HepG2 (cell line): ENCODE measurements at regions not wholly inside any gene's neighbourhood (a gene's known extent, or its start where the extent isn't known, plus 50 kb on each side); places are given as distances from the start of the nearest gene placed in this dataset.

Experiments used
- DPF2 ChIP-seq: sonication (generic); formaldehyde crosslinking; IDR thresholded peaks from 2 replicates; pipeline ENCODE4 v1.4.0; 2020; ENCODE audit warnings: mild to moderate bottlenecking, low read depth, missing genetic modification reagents, borderline replicate concordance
- MYNN ChIP-seq: sonication (generic); formaldehyde crosslinking; IDR thresholded peaks from 2 replicates; pipeline ENCODE4 v1.4.0; 2020; ENCODE audit warnings: mild to moderate bottlenecking, low read depth, missing genetic modification reagents
- NCOR1 ChIP-seq: fragments of 200-600 bp; sonication (generic); IDR thresholded peaks from 2 replicates; pipeline ENCODE4 v1.7.0; 2017; ENCODE audit warnings: antibody characterized with exemption, low read length, borderline replicate concordance
- NR1H2 ChIP-seq: sonication (generic); formaldehyde crosslinking; IDR thresholded peaks from 2 replicates; pipeline ENCODE4 v1.8.1; 2022; ENCODE audit warnings: low read depth, missing genetic modification reagents, borderline replicate concordance
- NR2F1 ChIP-seq, 2 experiments: fragments of 450-650 bp in 1 of 2; formaldehyde crosslinking in 1 of 2; IDR thresholded peaks; 2 replicates each; pipeline versions ENCODE4 v1.5.0 to v1.6.1; 2016 to 2020; ENCODE audit warnings: mild to moderate bottlenecking in 1 of 2, missing compliant biosample characterization in 1 of 2, missing genetic modification reagents in 1 of 2, moderate library complexity in 1 of 2
- REL ChIP-seq: sonication (generic); formaldehyde crosslinking; conservative IDR thresholded peaks from 2 replicates; pipeline ENCODE4 v1.8.0; 2022; ENCODE audit warnings: mild to moderate bottlenecking, missing genetic modification reagents, moderate library complexity
- SP5 ChIP-seq: IDR thresholded peaks from 2 replicates; pipeline ENCODE4 v1.6.1; 2016; ENCODE audit warnings: low read depth, borderline replicate concordance
- ZBTB33 ChIP-seq: sonication (generic); formaldehyde crosslinking; IDR thresholded peaks from 2 replicates; pipeline ENCODE4 v1.4.0; 2020; ENCODE audit warnings: missing genetic modification reagents
- ZFP82 ChIP-seq: sonication (generic); formaldehyde crosslinking; IDR thresholded peaks from 2 replicates; pipeline ENCODE4 v1.5.1; 2020; ENCODE audit warnings: mild to moderate bottlenecking, missing genetic modification reagents, borderline replicate concordance
- ZMYM2 ChIP-seq: sonication (generic); formaldehyde crosslinking; IDR thresholded peaks from 2 replicates; pipeline ENCODE4 v1.8.0; 2022; ENCODE audit warnings: mild to moderate bottlenecking, missing genetic modification reagents
- ZNF275 ChIP-seq: sonication (generic); formaldehyde crosslinking; IDR thresholded peaks from 2 replicates; pipeline ENCODE4 v1.8.0; 2022; ENCODE audit warnings: missing genetic modification reagents, mild to moderate bottlenecking, inconsistent platforms, borderline replicate concordance
- ZNF317 ChIP-seq: sonication (generic); formaldehyde crosslinking; IDR thresholded peaks from 2 replicates; pipeline ENCODE4 v1.5.0; 2020; ENCODE audit warnings: mild to moderate bottlenecking, missing genetic modification reagents
- ZNF414 ChIP-seq: sonication (generic); formaldehyde crosslinking; IDR thresholded peaks from 2 replicates; pipeline ENCODE4 v1.5.0; 2020; ENCODE audit warnings: missing genetic modification reagents
- ZNF510 ChIP-seq: sonication (generic); formaldehyde crosslinking; IDR thresholded peaks from 2 replicates; pipeline ENCODE4 v1.4.0; 2020; ENCODE audit warnings: low read depth, mild to moderate bottlenecking, missing genetic modification reagents
- ZNF562 ChIP-seq: sonication (generic); formaldehyde crosslinking; IDR thresholded peaks from 2 replicates; pipeline ENCODE4 v1.8.0; 2022; ENCODE audit warnings: missing genetic modification reagents, borderline replicate concordance
- ZNF737 ChIP-seq: sonication (generic); formaldehyde crosslinking; IDR thresholded peaks from 2 replicates; pipeline ENCODE4 v1.5.0; 2020; ENCODE audit warnings: missing genetic modification reagents, mild to moderate bottlenecking, borderline replicate concordance
- ZNF761 ChIP-seq: sonication (generic); formaldehyde crosslinking; conservative IDR thresholded peaks from 2 replicates; pipeline ENCODE4 v1.4.0; 2020; ENCODE audit warnings: mild to moderate bottlenecking, missing genetic modification reagents
- TF ChIP-seq, protein P1 (sequence below): sonication (generic); formaldehyde crosslinking; IDR thresholded peaks from 2 replicates; pipeline ENCODE4 v1.4.0; 2020; ENCODE audit warnings: missing genetic modification reagents
- TF ChIP-seq, protein P2 (sequence below): sonication (generic); formaldehyde crosslinking; IDR thresholded peaks from 2 replicates; pipeline ENCODE4 v1.4.0; 2020; ENCODE audit warnings: mild to moderate bottlenecking, missing genetic modification reagents

DNA sequence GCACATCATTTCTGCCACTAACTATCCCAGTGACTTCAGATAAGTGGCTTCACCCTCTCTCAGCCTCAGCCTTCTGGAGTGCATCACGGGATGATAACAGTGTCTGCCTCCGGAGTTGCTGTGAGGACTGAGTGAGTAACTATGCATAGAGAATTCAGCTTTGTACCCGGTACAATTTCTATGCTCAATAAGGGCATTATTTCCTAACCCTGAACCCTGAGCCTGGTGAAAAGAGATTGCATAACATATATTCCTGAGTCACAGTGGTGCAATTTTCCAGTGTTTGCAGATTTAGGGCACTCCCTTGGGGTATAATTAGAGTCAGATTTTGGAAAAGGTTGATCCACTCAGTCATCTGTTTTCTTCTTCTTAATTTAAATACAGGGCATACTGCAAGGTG, 181.1 kb downstream of the PTPN11 start (continued):
- TF ChIP-seq ZMYM2 (CRISPR knock-in tag) (peak; percentile 39; the same call in 1 of the 2 replicates), DPF2 (peak; percentile 84; the same call in 1 of the 2 replicates), NR1H2 (CRISPR knock-in tag) (no peak), SP5 (0 out of 2 replicates have a peak, but pooled peaks have one; percentile 29), ZNF737 (CRISPR knock-in tag) (no peak), ZNF275 (no peak), REL (CRISPR knock-in tag) (no peak), ZNF510 (CRISPR knock-in tag) (no peak), ZNF414 (CRISPR knock-in tag) (0 out of 2 replicates have a peak, but pooled peaks have one; percentile 37), NR2F1 (CRISPR knock-in tag; IDR thresholded peaks at IDR 0.05) (peak in 1 of 2 experiments; percentile 46; a peak in 2 of 4 replicates), ZNF317 (CRISPR knock-in tag) (0 out of 2 replicates have a peak, but pooled peaks have one; percentile 26), ZBTB33 (CRISPR knock-in tag) (no peak), ZNF562 (CRISPR knock-in tag) (no peak), ZFP82 (no peak), ZNF761 (CRISPR knock-in tag) (0 out of 2 replicates have a peak, but pooled peaks have one; percentile 35), MYNN (CRISPR knock-in tag) (no peak), NCOR1 (peak; percentile 98)
- TF ChIP-seq, protein P1, sequence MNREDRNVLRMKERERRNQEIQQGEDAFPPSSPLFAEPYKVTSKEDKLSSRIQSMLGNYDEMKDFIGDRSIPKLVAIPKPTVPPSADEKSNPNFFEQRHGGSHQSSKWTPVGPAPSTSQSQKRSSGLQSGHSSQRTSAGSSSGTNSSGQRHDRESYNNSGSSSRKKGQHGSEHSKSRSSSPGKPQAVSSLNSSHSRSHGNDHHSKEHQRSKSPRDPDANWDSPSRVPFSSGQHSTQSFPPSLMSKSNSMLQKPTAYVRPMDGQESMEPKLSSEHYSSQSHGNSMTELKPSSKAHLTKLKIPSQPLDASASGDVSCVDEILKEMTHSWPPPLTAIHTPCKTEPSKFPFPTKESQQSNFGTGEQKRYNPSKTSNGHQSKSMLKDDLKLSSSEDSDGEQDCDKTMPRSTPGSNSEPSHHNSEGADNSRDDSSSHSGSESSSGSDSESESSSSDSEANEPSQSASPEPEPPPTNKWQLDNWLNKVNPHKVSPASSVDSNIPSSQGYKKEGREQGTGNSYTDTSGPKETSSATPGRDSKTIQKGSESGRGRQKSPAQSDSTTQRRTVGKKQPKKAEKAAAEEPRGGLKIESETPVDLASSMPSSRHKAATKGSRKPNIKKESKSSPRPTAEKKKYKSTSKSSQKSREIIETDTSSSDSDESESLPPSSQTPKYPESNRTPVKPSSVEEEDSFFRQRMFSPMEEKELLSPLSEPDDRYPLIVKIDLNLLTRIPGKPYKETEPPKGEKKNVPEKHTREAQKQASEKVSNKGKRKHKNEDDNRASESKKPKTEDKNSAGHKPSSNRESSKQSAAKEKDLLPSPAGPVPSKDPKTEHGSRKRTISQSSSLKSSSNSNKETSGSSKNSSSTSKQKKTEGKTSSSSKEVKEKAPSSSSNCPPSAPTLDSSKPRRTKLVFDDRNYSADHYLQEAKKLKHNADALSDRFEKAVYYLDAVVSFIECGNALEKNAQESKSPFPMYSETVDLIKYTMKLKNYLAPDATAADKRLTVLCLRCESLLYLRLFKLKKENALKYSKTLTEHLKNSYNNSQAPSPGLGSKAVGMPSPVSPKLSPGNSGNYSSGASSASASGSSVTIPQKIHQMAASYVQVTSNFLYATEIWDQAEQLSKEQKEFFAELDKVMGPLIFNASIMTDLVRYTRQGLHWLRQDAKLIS (CRISPR knock-in tag) = no peak
- TF ChIP-seq, protein P2, sequence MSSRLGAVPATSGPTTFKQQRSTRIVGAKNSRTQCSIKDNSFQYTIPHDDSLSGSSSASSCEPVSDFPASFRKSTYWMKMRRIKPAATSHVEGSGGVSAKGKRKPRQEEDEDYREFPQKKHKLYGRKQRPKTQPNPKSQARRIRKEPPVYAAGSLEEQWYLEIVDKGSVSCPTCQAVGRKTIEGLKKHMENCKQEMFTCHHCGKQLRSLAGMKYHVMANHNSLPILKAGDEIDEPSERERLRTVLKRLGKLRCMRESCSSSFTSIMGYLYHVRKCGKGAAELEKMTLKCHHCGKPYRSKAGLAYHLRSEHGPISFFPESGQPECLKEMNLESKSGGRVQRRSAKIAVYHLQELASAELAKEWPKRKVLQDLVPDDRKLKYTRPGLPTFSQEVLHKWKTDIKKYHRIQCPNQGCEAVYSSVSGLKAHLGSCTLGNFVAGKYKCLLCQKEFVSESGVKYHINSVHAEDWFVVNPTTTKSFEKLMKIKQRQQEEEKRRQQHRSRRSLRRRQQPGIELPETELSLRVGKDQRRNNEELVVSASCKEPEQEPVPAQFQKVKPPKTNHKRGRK = no peak
